ENCODE measurements at regions not wholly inside any gene's neighbourhood (a gene's known extent, or its start where the extent isn't known, plus 50 kb on each side); places are given as distances from the start of the nearest gene placed in this dataset.

- TF ChIP-seq CTCF (IDR thresholded peaks at IDR 0.05; ENCODE audit: borderline replicate concordance, extremely low read depth, low read length, poor library complexity, severe bottlenecking) = no peak
- TF ChIP-seq EZH2 (IDR thresholded peaks at IDR 0.05; ENCODE audit: borderline replicate concordance, low read depth, low read length, severe bottlenecking) = no peak
These were observed 197.0 kb upstream of the MEIS1 start for GRCh38 chr2:66237803-66238379.
